ENCODE measurements at regions not wholly inside any gene's neighbourhood (a gene's known extent, or its start where the extent isn't known, plus 50 kb on each side); places are given as distances from the start of the nearest gene placed in this dataset.

DNA sequence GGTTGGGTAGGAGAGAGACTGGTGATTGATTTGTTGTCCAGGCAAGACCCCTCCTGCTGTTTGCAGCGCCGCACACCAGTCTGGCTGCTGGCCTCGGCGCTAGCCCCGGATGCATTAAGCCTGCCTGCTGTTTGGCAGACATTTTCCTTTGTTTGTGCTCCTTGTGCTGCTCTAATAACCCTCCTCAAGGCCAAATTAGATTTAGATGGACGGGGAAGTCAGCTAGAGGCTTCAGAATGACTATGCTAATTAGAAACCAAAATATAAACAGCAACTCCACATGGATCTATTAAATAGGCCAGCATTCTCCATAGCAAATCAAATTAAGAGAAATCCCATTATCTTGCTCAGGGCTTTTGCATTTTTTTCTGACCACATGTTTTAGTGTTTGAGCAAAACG lies 445.2 kb downstream of the SQOR start:
- TF ChIP-seq, protein P1, sequence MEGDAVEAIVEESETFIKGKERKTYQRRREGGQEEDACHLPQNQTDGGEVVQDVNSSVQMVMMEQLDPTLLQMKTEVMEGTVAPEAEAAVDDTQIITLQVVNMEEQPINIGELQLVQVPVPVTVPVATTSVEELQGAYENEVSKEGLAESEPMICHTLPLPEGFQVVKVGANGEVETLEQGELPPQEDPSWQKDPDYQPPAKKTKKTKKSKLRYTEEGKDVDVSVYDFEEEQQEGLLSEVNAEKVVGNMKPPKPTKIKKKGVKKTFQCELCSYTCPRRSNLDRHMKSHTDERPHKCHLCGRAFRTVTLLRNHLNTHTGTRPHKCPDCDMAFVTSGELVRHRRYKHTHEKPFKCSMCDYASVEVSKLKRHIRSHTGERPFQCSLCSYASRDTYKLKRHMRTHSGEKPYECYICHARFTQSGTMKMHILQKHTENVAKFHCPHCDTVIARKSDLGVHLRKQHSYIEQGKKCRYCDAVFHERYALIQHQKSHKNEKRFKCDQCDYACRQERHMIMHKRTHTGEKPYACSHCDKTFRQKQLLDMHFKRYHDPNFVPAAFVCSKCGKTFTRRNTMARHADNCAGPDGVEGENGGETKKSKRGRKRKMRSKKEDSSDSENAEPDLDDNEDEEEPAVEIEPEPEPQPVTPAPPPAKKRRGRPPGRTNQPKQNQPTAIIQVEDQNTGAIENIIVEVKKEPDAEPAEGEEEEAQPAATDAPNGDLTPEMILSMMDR (IDR thresholded peaks at IDR 0.05; ENCODE audit: insufficient read depth, low read length, poor library complexity, severe bottlenecking), result no peak
- TF ChIP-seq EZH2phosphoT487 (conservative IDR thresholded peaks at IDR 0.05; ENCODE audit: low read length), result no peak

All from SU-DHL-6 (cell line).